ENCODE measurements at regions not wholly inside any gene's neighbourhood (a gene's known extent, or its start where the extent isn't known, plus 50 kb on each side); places are given as distances from the start of the nearest gene placed in this dataset.

GRCh38 chr2:155815275-155815674, 517.2 kb downstream of the NR4A2 start:
- Histone ChIP-seq H3K27me3 (no peaks in the 10 kb centered on the region), H3K4me1 (ENCODE audit: low read depth) (no peaks in the 10 kb centered on the region), H3K36me3 (no peaks in the 10 kb centered on the region), H3K9me3 (ENCODE audit: low read depth) (no peaks in the 10 kb centered on the region), H3K4me3 (no peak overlapping the region), H3K27ac (no peak overlapping the region)
- no peak for DNase-seq (ENCODE audit: low read depth in 1 of 2, low spot score in 1 of 2)
- TF ChIP-seq CTCF (IDR thresholded peaks at IDR 0.05; ENCODE audit: low read depth, low read length), result no peak

- Histone ChIP-seq H3K27ac (no peak overlapping the region), H3K4me1 (ENCODE audit: low read depth) (no peaks in the 10 kb centered on the region), H3K9me3 (ENCODE audit: low read depth) (no peaks in the 10 kb centered on the region), H3K4me3 (no peak overlapping the region), H3K27me3 (no peaks in the 10 kb centered on the region), H3K36me3 (no peaks in the 10 kb centered on the region)
- DNase-seq (ENCODE audit: low read depth in 1 of 2, low spot score in 1 of 2), result no peak
- TF ChIP-seq CTCF (IDR thresholded peaks at IDR 0.05; ENCODE audit: low read depth, low read length), result no peak
Observed at GRCh38 chr2:155810411-155810810, 522.1 kb downstream of the NR4A2 start.

GRCh38 chr2:155802888-155803287, 529.6 kb downstream of the NR4A2 start:
- TF ChIP-seq CTCF (IDR thresholded peaks at IDR 0.05; ENCODE audit: low read depth, low read length), result no peak
- Histone ChIP-seq H3K4me1 (ENCODE audit: low read depth) (no peaks in the 10 kb centered on the region), H3K4me3 (no peak overlapping the region), H3K36me3 (no peaks in the 10 kb centered on the region), H3K27me3 (no peaks in the 10 kb centered on the region), H3K27ac (no peak overlapping the region), H3K9me3 (ENCODE audit: low read depth) (no peaks in the 10 kb centered on the region)
- no peak for DNase-seq (ENCODE audit: low read depth in 1 of 2, low spot score in 1 of 2)

GRCh38 chr2:155792666-155793065, 539.9 kb downstream of the NR4A2 start:
- no peaks in the 10 kb centered on the region for H3K36me3 ChIP-seq
- no peaks in the 10 kb centered on the region for H3K27me3 ChIP-seq
- H3K9me3 ChIP-seq (ENCODE audit: low read depth), result no peaks in the 10 kb centered on the region
- DNase-seq (ENCODE audit: low read depth in 1 of 2, low spot score in 1 of 2), result no peak
- no peak overlapping the region for H3K27ac ChIP-seq
- no peaks in the 10 kb centered on the region for H3K4me1 ChIP-seq (ENCODE audit: low read depth)
- H3K4me3 ChIP-seq, result no peak overlapping the region
- no peak for TF ChIP-seq CTCF (IDR thresholded peaks at IDR 0.05; ENCODE audit: low read depth, low read length)

- no peak for DNase-seq (ENCODE audit: low read depth in 1 of 2, low spot score in 1 of 2)
- no peaks in the 10 kb centered on the region for H3K36me3 ChIP-seq
- H3K4me1 ChIP-seq (ENCODE audit: low read depth), result no peaks in the 10 kb centered on the region
- H3K27me3 ChIP-seq, result no peaks in the 10 kb centered on the region
- H3K4me3 ChIP-seq, result no peak overlapping the region
- H3K27ac ChIP-seq, result no peak overlapping the region
- no peak for TF ChIP-seq CTCF (IDR thresholded peaks at IDR 0.05; ENCODE audit: low read depth, low read length)
- H3K9me3 ChIP-seq (ENCODE audit: low read depth), result no peaks in the 10 kb centered on the region
Observed at GRCh38 chr2:155770516-155770915, 562.0 kb downstream of the NR4A2 start.

Measured in cardiac muscle cell (in vitro differentiated cells and primary cell).